Activated CD4-positive, alpha-beta T cell treated with anti-CD3 and anti-CD28 coated beads, Interleukin-2, amount 10 ng/mL, durations not matched to agents 7 days and 5 days (primary cell): ENCODE measurements at regions not wholly inside any gene's neighbourhood (a gene's known extent, or its start where the extent isn't known, plus 50 kb on each side); places are given as distances from the start of the nearest gene placed in this dataset.
"Not testable (repeated sequence)": the region's sequence is repeated elsewhere in the genome, so short reads cannot be mapped to it uniquely, and the experiment has no call there.

Source experiments
- CTCF ChIA-PET: fragments of 350-600 bp; sonication (Branson Sonifier 250); formaldehyde crosslinking; loops from one replicate; lab custom pipeline; 2021; ENCODE audit warnings: antibody characterized with exemption; lab: Charles Lee
- POLR2A ChIA-PET: fragments of 350-600 bp; sonication (Branson Sonifier 250); formaldehyde crosslinking; loops from one replicate; lab custom pipeline; 2021; ENCODE audit warnings: antibody characterized with exemption; lab: Charles Lee
- DNase-seq: peaks from one replicate; pipeline ENCODE4 v3.0.0-alpha.2; 2020
- H3K27ac Mint-ChIP-seq: one replicate; pipeline ENCODE4 v1.8.0; 2021; ENCODE audit warnings: mild to moderate bottlenecking, moderate library complexity, mixed read lengths
- H3K27me3 Mint-ChIP-seq: one replicate; pipeline ENCODE4 v1.8.0; 2021; ENCODE audit warnings: mixed read lengths
- H3K36me3 Mint-ChIP-seq: one replicate; pipeline ENCODE4 v1.8.0; 2021; ENCODE audit warnings: low read depth, mixed read lengths
- H3K4me1 Mint-ChIP-seq: one replicate; pipeline ENCODE4 v1.8.0; 2021; ENCODE audit warnings: mixed read lengths
- H3K4me3 Mint-ChIP-seq: one replicate; pipeline ENCODE4 v1.8.0; 2021; ENCODE audit warnings: mild to moderate bottlenecking, moderate library complexity, mixed read lengths
- H3K9me3 Mint-ChIP-seq: one replicate; pipeline ENCODE4 v1.8.0; 2021; ENCODE audit warnings: mixed read lengths

- ChIA-PET CTCF (no interaction called here), POLR2A (no interaction called here)
- no peaks in the 10 kb centered on the region for H3K4me1 Mint-ChIP-seq
- H3K36me3 Mint-ChIP-seq, result no peaks in the 10 kb centered on the region
- no peak overlapping the region for H3K4me3 Mint-ChIP-seq
- DNase-seq, result no peak
- no peak overlapping the region for H3K27ac Mint-ChIP-seq
- peaks cover 3% of the 10 kb centered on the region for H3K9me3 Mint-ChIP-seq
- peaks cover 7% of the 10 kb centered on the region for H3K27me3 Mint-ChIP-seq
These were observed 131.3 kb downstream of the LPIN1 start for GRCh38 chr2:11877764-11878163.

GRCh38 chr2:11885253-11885652, 138.8 kb downstream of the LPIN1 start:
- H3K4me1 Mint-ChIP-seq, POLR2A ChIA-PET, H3K4me3 Mint-ChIP-seq, H3K27ac Mint-ChIP-seq, DNase-seq, H3K36me3 Mint-ChIP-seq, CTCF ChIA-PET: not testable (repeated sequence)
- Mint-ChIP-seq H3K9me3 (peaks cover 16% of the 10 kb centered on the region), H3K27me3 (peaks cover 11% of the 10 kb centered on the region)

- H3K4me3 Mint-ChIP-seq, DNase-seq, H3K36me3 Mint-ChIP-seq, H3K4me1 Mint-ChIP-seq, POLR2A ChIA-PET, H3K27ac Mint-ChIP-seq, CTCF ChIA-PET: not testable (repeated sequence)
- Mint-ChIP-seq H3K9me3 (peaks cover 25% of the 10 kb centered on the region), H3K27me3 (peaks cover 11% of the 10 kb centered on the region)
These were observed 140.5 kb downstream of the LPIN1 start for GRCh38 chr2:11886899-11887298.

- H3K36me3 Mint-ChIP-seq, result peaks cover 8% of the 10 kb centered on the region
- POLR2A ChIA-PET, result interaction anchor here (0.7 kb wide), 1 partner anchor 261 kb away, joined by 13 read pairs; no protein-coding TSS in a partner anchor
- peaks cover 4% of the 10 kb centered on the region for H3K27me3 Mint-ChIP-seq
- peaks cover 39% of the 10 kb centered on the region for H3K9me3 Mint-ChIP-seq
- H3K4me3 Mint-ChIP-seq, result no peak overlapping the region
- H3K4me1 Mint-ChIP-seq, result no peaks in the 10 kb centered on the region
- CTCF ChIA-PET, result no interaction called here
- H3K27ac Mint-ChIP-seq, result no peak overlapping the region
- no peak for DNase-seq
These were observed 142.8 kb downstream of the LPIN1 start for GRCh38 chr2:11889101-11889850.

GRCh38 chr2:11889854-11890253, 143.4 kb downstream of the LPIN1 start:
- no peak for DNase-seq
- Mint-ChIP-seq H3K9me3 (peaks cover 45% of the 10 kb centered on the region), H3K36me3 (peaks cover 8% of the 10 kb centered on the region), H3K27me3 (no peaks in the 10 kb centered on the region), H3K4me3 (no peak overlapping the region), H3K4me1 (no peaks in the 10 kb centered on the region), H3K27ac (no peak overlapping the region)
- CTCF ChIA-PET, result no interaction called here
- POLR2A ChIA-PET, result interaction anchor here (0.7 kb wide), 1 partner anchor 260 kb away, joined by 13 read pairs; no protein-coding TSS in a partner anchor

- Mint-ChIP-seq H3K36me3 (peaks cover 7% of the 10 kb centered on the region), H3K4me3 (no peak overlapping the region), H3K27me3 (no peaks in the 10 kb centered on the region), H3K9me3 (peaks cover 45% of the 10 kb centered on the region), H3K27ac (no peak overlapping the region), H3K4me1 (no peaks in the 10 kb centered on the region)
- no peak for DNase-seq
- ChIA-PET CTCF (no interaction called here), POLR2A (no interaction called here)
These were observed 144.6 kb downstream of the LPIN1 start for GRCh38 chr2:11891028-11891427.

GRCh38 chr2:11891671-11892440, 145.4 kb downstream of the LPIN1 start:
- H3K4me3 Mint-ChIP-seq, result no peak overlapping the region

GRCh38 chr2:11896386-11896785, 150.0 kb downstream of the LPIN1 start:
- Mint-ChIP-seq H3K9me3 (peaks cover 20% of the 10 kb centered on the region), H3K4me3 (no peak overlapping the region), H3K4me1 (no peaks in the 10 kb centered on the region), H3K27me3 (no peaks in the 10 kb centered on the region), H3K36me3 (no peaks in the 10 kb centered on the region), H3K27ac (no peak overlapping the region)
- CTCF ChIA-PET, result no interaction called here
- DNase-seq, result no peak
- POLR2A ChIA-PET, result no interaction called here

More at GRCh38 chr2:11891671-11892440, 145.4 kb downstream of the LPIN1 start:
- Mint-ChIP-seq H3K27me3 (no peaks in the 10 kb centered on the region), H3K27ac (no peak overlapping the region), H3K36me3 (peaks cover 5% of the 10 kb centered on the region), H3K4me1 (no peaks in the 10 kb centered on the region), H3K9me3 (peaks cover 41% of the 10 kb centered on the region)
- CTCF ChIA-PET, result no interaction called here
- POLR2A ChIA-PET, result no interaction called here
- no peak for DNase-seq

GRCh38 chr2:11898576-11898975, 152.1 kb downstream of the LPIN1 start:
- ChIA-PET CTCF (no interaction called here), POLR2A (no interaction called here)
- H3K27me3 Mint-ChIP-seq, result no peaks in the 10 kb centered on the region
- H3K4me1 Mint-ChIP-seq, result no peaks in the 10 kb centered on the region
- DNase-seq, result no peak
- no peak overlapping the region for H3K27ac Mint-ChIP-seq
- peaks cover 11% of the 10 kb centered on the region for H3K9me3 Mint-ChIP-seq
- H3K36me3 Mint-ChIP-seq, result no peaks in the 10 kb centered on the region
- no peak overlapping the region for H3K4me3 Mint-ChIP-seq

- CTCF ChIA-PET, result no interaction called here
These were observed 152.9 kb downstream of the LPIN1 start for GRCh38 chr2:11899264-11899818.

GRCh38 chr2:11900891-11901290, 154.5 kb downstream of the LPIN1 start:
- H3K36me3 Mint-ChIP-seq, POLR2A ChIA-PET, H3K27me3 Mint-ChIP-seq, DNase-seq, H3K27ac Mint-ChIP-seq, H3K4me3 Mint-ChIP-seq, H3K9me3 Mint-ChIP-seq, H3K4me1 Mint-ChIP-seq, CTCF ChIA-PET: not testable (repeated sequence)

More at GRCh38 chr2:11899264-11899818, 152.9 kb downstream of the LPIN1 start:
- no peaks in the 10 kb centered on the region for H3K27me3 Mint-ChIP-seq
- no peak overlapping the region for H3K27ac Mint-ChIP-seq
- no peak overlapping the region for H3K4me3 Mint-ChIP-seq
- POLR2A ChIA-PET, result no interaction called here
- DNase-seq, result no peak
- H3K4me1 Mint-ChIP-seq, result no peaks in the 10 kb centered on the region
- H3K9me3 Mint-ChIP-seq, result peaks cover 6% of the 10 kb centered on the region
- no peaks in the 10 kb centered on the region for H3K36me3 Mint-ChIP-seq

- Mint-ChIP-seq H3K9me3 (no peaks in the 10 kb centered on the region), H3K36me3 (no peaks in the 10 kb centered on the region), H3K4me3 (no peak overlapping the region), H3K4me1 (no peaks in the 10 kb centered on the region), H3K27ac (no peak overlapping the region), H3K27me3 (no peaks in the 10 kb centered on the region)
- POLR2A ChIA-PET, result no interaction called here
- DNase-seq, result no peak
- CTCF ChIA-PET, result no interaction called here
These were observed 155.1 kb downstream of the LPIN1 start for GRCh38 chr2:11901351-11902069.
